H1 (cell line): ENCODE measurements at regions not wholly inside any gene's neighbourhood (a gene's known extent, or its start where the extent isn't known, plus 50 kb on each side); places are given as distances from the start of the nearest gene placed in this dataset.

Experiments used
- CTCF ChIA-PET: fragments of 300-600 bp; sonication (Branson Sonifier 250); formaldehyde crosslinking; loops from one replicate; lab custom pipeline; 2021; ENCODE audit not compliant: partially characterized antibody; lab: Charles Lee
- POLR2A ChIA-PET: fragments of 300-600 bp; sonication (Branson Sonifier 250); formaldehyde crosslinking; loops from one replicate; lab custom pipeline; 2021; ENCODE audit warnings: inconsistent platforms; ENCODE audit not compliant: partially characterized antibody; lab: Charles Lee
- DNase-seq, 2 experiments: peaks; one replicate each; pipeline versions ENCODE4 v3.0.0 to v3.0.0-alpha.2; 2010 to 2022; ENCODE audit warnings: low spot score in 2 of 2, low read depth in 1 of 2, mixed read lengths in 1 of 2
- FAIRE-seq: peaks from 2 replicates; lab custom pipeline; 2011; peaks lifted over from hg19 to GRCh38; lab: Jason Lieb, UNC
- H2AFZ ChIP-seq: 2 replicates; pipeline ENCODE4 v1.8.1; 2012; ENCODE audit warnings: low read length, inconsistent platforms
- H2AK5ac ChIP-seq: 2 replicates; pipeline ENCODE4 v1.6.1; 2013; ENCODE audit warnings: low read depth, low read length
- H2BK120ac ChIP-seq: replicated peaks from 2 replicates; pipeline ENCODE3; 2013; ENCODE audit warnings: low read depth, low read length, inconsistent platforms
- H2BK12ac ChIP-seq: 2 replicates; pipeline ENCODE4 v1.6.1; 2013; ENCODE audit warnings: low read depth, low read length
- H2BK15ac ChIP-seq: 2 replicates; pipeline ENCODE4 v1.6.1; 2013; ENCODE audit warnings: low read length
- H2BK20ac ChIP-seq: 2 replicates; pipeline ENCODE4 v1.6.1; 2013; ENCODE audit warnings: low read length
- H2BK5ac ChIP-seq: 2 replicates; pipeline ENCODE4 v1.6.1; 2013; ENCODE audit warnings: low read depth, low read length
- H3K14ac ChIP-seq: 2 replicates; pipeline ENCODE4 v1.6.1; 2013; ENCODE audit warnings: inconsistent platforms; ENCODE audit not compliant: insufficient read length
- H3K18ac ChIP-seq: 2 replicates; pipeline ENCODE4 v1.6.1; 2013; ENCODE audit warnings: low read length; ENCODE audit errors: extremely low read depth
- H3K23ac ChIP-seq: 2 replicates; pipeline ENCODE4 v1.6.1; 2013; ENCODE audit warnings: inconsistent platforms; ENCODE audit not compliant: insufficient read length
- H3K23me2 ChIP-seq: 2 replicates; pipeline ENCODE4 v1.6.1; 2013; ENCODE audit warnings: low read depth, low read length
- H3K27ac ChIP-seq: 2 replicates; pipeline ENCODE4 v1.6.1; 2011; ENCODE audit warnings: low read depth, low read length, inconsistent platforms
- H3K27me3 ChIP-seq, 4 experiments: replicated peaks in 1 of 4; 1 replicate in 1 of 4; 2 replicates in 3 of 4; pipeline versions ENCODE4 v1.6.1 to v1.8.1; 2011 to 2013; ENCODE audit warnings: low read length in 3 of 4, mild to moderate bottlenecking in 3 of 4, inconsistent platforms in 2 of 4, mixed read lengths in 2 of 4, moderate library complexity in 1 of 4; ENCODE audit not compliant: control insufficient read depth in 3 of 4, insufficient read depth in 3 of 4; ENCODE audit errors: extremely low read depth in 1 of 4
- H3K36me3 ChIP-seq, 4 experiments: 2 replicates each; pipeline versions ENCODE4 v1.6.1 to v1.8.1; 2011 to 2013; ENCODE audit warnings: mild to moderate bottlenecking in 4 of 4, low read length in 3 of 4, moderate library complexity in 2 of 4, control low read depth in 1 of 4, inconsistent platforms in 1 of 4; ENCODE audit not compliant: insufficient read depth in 4 of 4, control insufficient read depth in 2 of 4
- H3K4ac ChIP-seq: replicated peaks from 2 replicates; pipeline ENCODE3; 2013; ENCODE audit warnings: low read length, low read depth, mixed read lengths, inconsistent platforms; ENCODE audit not compliant: insufficient read length
- H3K4me1 ChIP-seq, 4 experiments: replicated peaks in 1 of 4; 1 replicate in 1 of 4; 2 replicates in 3 of 4; pipeline versions ENCODE4 v1.6.1 to v1.8.1; 2011 to 2013; ENCODE audit warnings: low read length in 3 of 4, inconsistent platforms in 2 of 4, mixed read lengths in 1 of 4; ENCODE audit not compliant: insufficient read depth in 4 of 4, control insufficient read depth in 3 of 4
- H3K4me2 ChIP-seq, 2 experiments: 2 replicates each; pipeline versions ENCODE4 v1.6.1 to v1.8.1; 2011 to 2013; ENCODE audit warnings: low read depth in 2 of 2, low read length in 2 of 2, control low read depth in 1 of 2, inconsistent platforms in 1 of 2, mild to moderate bottlenecking in 1 of 2; ENCODE audit not compliant: insufficient read depth in 1 of 2
- H3K4me3 ChIP-seq, 4 experiments: fragments of 200-600, 300-600 bp in 1 of 4; sonication (generic), shearing (Covaris generic), sonication (Bioruptor Twin) in 1 of 4; 2 replicates each; pipeline versions ENCODE4 v1.5.1 to v1.8.1; 2011 to 2016; ENCODE audit warnings: low read length in 4 of 4, low read depth in 3 of 4, control low read depth in 2 of 4, inconsistent platforms in 2 of 4, mild to moderate bottlenecking in 2 of 4, mixed read lengths in 1 of 4, moderate library complexity in 1 of 4; ENCODE audit not compliant: insufficient read depth in 2 of 4; ENCODE audit errors: extremely low read depth in 1 of 4
- H3K56ac ChIP-seq: replicated peaks from 2 replicates; pipeline ENCODE3; 2013; ENCODE audit warnings: low read depth, mild to moderate bottlenecking, mixed read lengths, low read length, inconsistent platforms; ENCODE audit not compliant: insufficient read length
- H3K79me1 ChIP-seq: 2 replicates; pipeline ENCODE4 v1.6.1; 2013; ENCODE audit warnings: low read depth, low read length, control low read depth
- H3K79me2 ChIP-seq, 2 experiments: 2 replicates each; pipeline versions ENCODE4 v1.6.1 to v1.8.1; 2012 to 2013; ENCODE audit warnings: low read length in 2 of 2, mild to moderate bottlenecking in 2 of 2, inconsistent platforms in 1 of 2; ENCODE audit not compliant: insufficient read depth in 2 of 2, control insufficient read depth in 1 of 2
- H3K9ac ChIP-seq, 4 experiments: replicated peaks in 1 of 4; 1 replicate in 1 of 4; 2 replicates in 3 of 4; pipeline versions ENCODE4 v1.6.1 to v1.8.1; 2011 to 2013; ENCODE audit warnings: low read depth in 3 of 4, low read length in 3 of 4, control low read depth in 2 of 4, mild to moderate bottlenecking in 2 of 4, moderate library complexity in 2 of 4, inconsistent platforms in 1 of 4; ENCODE audit errors: extremely low read depth in 1 of 4
- H3K9me3 ChIP-seq, 2 experiments: 2 replicates each; pipeline versions ENCODE4 v1.6.1 to v1.8.1; 2012 to 2013; ENCODE audit warnings: mild to moderate bottlenecking in 2 of 2, moderate library complexity in 2 of 2, control low read depth in 1 of 2, inconsistent platforms in 1 of 2, low read depth in 1 of 2, low read length in 1 of 2, mixed read lengths in 1 of 2; ENCODE audit not compliant: insufficient read depth in 2 of 2
- H4K20me1 ChIP-seq, 2 experiments: replicated peaks in 1 of 2; 2 replicates each; pipeline versions ENCODE3 to v1.8.1; 2011 to 2013; ENCODE audit warnings: inconsistent platforms in 2 of 2, low read length in 2 of 2, mild to moderate bottlenecking in 1 of 2; ENCODE audit not compliant: insufficient read depth in 2 of 2, control insufficient read depth in 1 of 2
- H4K5ac ChIP-seq: 2 replicates; pipeline ENCODE4 v1.6.1; 2013; ENCODE audit warnings: low read length, low read depth, mixed read lengths, inconsistent platforms; ENCODE audit not compliant: insufficient read length
- H4K8ac ChIP-seq: 2 replicates; pipeline ENCODE4 v1.8.0; 2013; ENCODE audit warnings: mild to moderate bottlenecking, moderate library complexity, low read length, inconsistent platforms; ENCODE audit not compliant: insufficient read depth; ENCODE audit errors: extremely low read depth
- H4K91ac ChIP-seq: replicated peaks from 2 replicates; pipeline ENCODE3; 2013; ENCODE audit warnings: low read length, mixed read lengths, inconsistent platforms; ENCODE audit not compliant: insufficient read length
- BCL11A ChIP-seq, 2 experiments: IDR thresholded peaks; one replicate each; pipeline ENCODE4 v1.6.1; 2011; ENCODE audit warnings: low read depth in 2 of 2, low read length in 2 of 2, mild to moderate bottlenecking in 2 of 2
- BRCA1 ChIP-seq: IDR thresholded peaks from 2 replicates; pipeline ENCODE4 v1.6.1; 2012; ENCODE audit warnings: low read depth, low read length, improper control_type of control experiment
- NRF1 ChIP-seq: IDR thresholded peaks from 2 replicates; pipeline ENCODE4 v1.6.1; 2011; ENCODE audit warnings: mild to moderate bottlenecking, low read depth, low read length, improper control_type of control experiment
- RXRA ChIP-seq: IDR thresholded peaks from 2 replicates; pipeline ENCODE4 v1.6.1; 2011; ENCODE audit warnings: low read depth, mild to moderate bottlenecking, low read length, moderate library complexity; ENCODE audit not compliant: insufficient read depth
- TAF7 ChIP-seq: optimal IDR thresholded peaks from 2 replicates; pipeline ENCODE3; 2011; ENCODE audit warnings: low read depth, mild to moderate bottlenecking, inconsistent platforms, low read length, moderate library complexity, borderline replicate concordance
- WGBS, 2 experiments: shearing (Covaris generic) in 1 of 2; methylation state at CpG; one replicate each; pipeline versions ENCODE4 v1.1.6 to v1.1.7; 2013 to 2015; ENCODE audit warnings: low lambda C conversion rate in 2 of 2, mixed read lengths in 2 of 2, inconsistent platforms in 1 of 2, low coverage in 1 of 2, missing lambda C conversion rate in 1 of 2; ENCODE audit not compliant: insufficient replicate concordance in 2 of 2, insufficient coverage in 1 of 2, insufficient read length in 1 of 2; ENCODE audit errors: extremely low coverage in 1 of 2, missing lambda C conversion rate in 1 of 2; 5-methylcytosine and 5-hydroxymethylcytosine counted together
- TF ChIP-seq, protein P1 (sequence below): IDR thresholded peaks from 2 replicates; pipeline ENCODE4 v1.6.1; 2011; ENCODE audit warnings: low read depth, mild to moderate bottlenecking, low read length; ENCODE audit not compliant: insufficient read depth

DNA sequence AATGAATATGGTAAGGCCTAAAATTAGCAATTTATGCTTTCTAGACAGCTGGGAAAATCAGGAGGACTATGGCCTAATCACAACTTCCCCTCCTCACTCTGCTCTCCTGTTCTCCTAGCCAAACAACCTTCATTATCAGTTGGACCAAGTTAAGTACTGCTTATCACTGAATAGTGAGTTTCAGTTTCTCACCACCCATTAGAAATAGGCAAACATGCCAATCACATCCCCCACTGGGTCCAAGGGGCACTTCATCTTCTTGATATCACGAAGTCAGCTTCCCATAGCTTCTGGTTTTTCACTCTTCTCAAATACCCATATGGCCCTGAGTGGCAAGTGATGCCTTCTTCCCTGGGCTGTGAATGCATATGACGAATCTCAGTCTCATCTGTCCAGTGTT lies 689.6 kb downstream of the SLITRK5 start:
- Histone ChIP-seq H3K56ac (no peak overlapping the region), H3K9me3 (no peaks in the 10 kb centered on the region), H2AK5ac (no peak overlapping the region), H3K4me3 (no peak overlapping the region), H2BK12ac (no peak overlapping the region), H3K79me2 (no peaks in the 10 kb centered on the region), H4K91ac (no peak overlapping the region), H3K4ac (no peak overlapping the region), H3K4me1 (no peaks in the 10 kb centered on the region; a peak in 1 of 7 replicates), H3K23ac (no peak overlapping the region), H3K27ac (no peak overlapping the region), H3K9ac (no peak overlapping the region), H3K4me2 (no peak overlapping the region), H4K5ac (no peak overlapping the region), H2BK120ac (no peak overlapping the region), H3K14ac (no peak overlapping the region), H3K18ac (no peak overlapping the region), H4K8ac (no peak overlapping the region)
- DNase-seq: no peak
- POLR2A ChIA-PET: no interaction called here
- no peak for FAIRE-seq
- WGBS, 2 experiments: 93% methylated on average over 2 of the region's 2 CpGs; no CpG with 5 or more reads in 1 of the 2 experiments
- TF ChIP-seq RXRA (no peak), TAF7 (no peak), BCL11A (IDR thresholded peaks at IDR 0.05; ENCODE audit: low read depth in 2 of 2, low read length in 2 of 2) (no peak), BRCA1 (no peak), NRF1 (no peak)
- TF ChIP-seq, protein P1, sequence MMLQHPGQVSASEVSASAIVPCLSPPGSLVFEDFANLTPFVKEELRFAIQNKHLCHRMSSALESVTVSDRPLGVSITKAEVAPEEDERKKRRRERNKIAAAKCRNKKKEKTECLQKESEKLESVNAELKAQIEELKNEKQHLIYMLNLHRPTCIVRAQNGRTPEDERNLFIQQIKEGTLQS: no peak
- TF ChIP-seq, all 59 proteins: peak for 0
- CTCF ChIA-PET: no interaction called here
- Histone ChIP-seq H3K23me2 (no peaks in the 10 kb centered on the region), H3K79me1 (no peaks in the 10 kb centered on the region), H2BK20ac (no peak overlapping the region), H3K27me3 (no peaks in the 10 kb centered on the region), H2BK5ac (no peak overlapping the region), H4K20me1 (no peaks in the 10 kb centered on the region), H2BK15ac (no peak overlapping the region), H2AFZ (no peak overlapping the region), H3K36me3 (no peaks in the 10 kb centered on the region)
